Ovary (tissue), 7 donors: ENCODE measurements at regions not wholly inside any gene's neighbourhood (a gene's known extent, or its start where the extent isn't known, plus 50 kb on each side); places are given as distances from the start of the nearest gene placed in this dataset.

Experiments
- DNase-seq, 5 donors: peaks; one replicate each; pipeline ENCODE4 v3.0.0-alpha.2; 2019 to 2020
- H3K27ac ChIP-seq, 2 donors: fragments of 200-600 bp; one replicate each; pipeline versions ENCODE4 v1.5.1 to v1.8.0; 2019 to 2022
- H3K27me3 ChIP-seq: fragments of 200-600 bp; one replicate; pipeline ENCODE4 v1.8.0; 2022
- H3K36me3 ChIP-seq: fragments of 200-600 bp; sonication (generic); one replicate; pipeline ENCODE4 v1.5.1; 2019
- H3K4me1 ChIP-seq: one replicate; pipeline ENCODE4 v1.8.1; 2013; ENCODE audit warnings: mild to moderate bottlenecking, moderate library complexity; ENCODE audit not compliant: insufficient read depth
- H3K4me3 ChIP-seq: fragments of 200-600 bp; sonication (generic); one replicate; pipeline ENCODE4 v1.5.1; 2017
- H3K9me3 ChIP-seq, 2 donors: fragments of 200-600 bp in 1 of 2; sonication (generic) in 1 of 2; one replicate each; pipeline versions ENCODE4 v1.5.1 to v1.8.1; 2013 to 2019; ENCODE audit warnings: mild to moderate bottlenecking in 1 of 2, moderate library complexity in 1 of 2
- EP300 ChIP-seq: sonication (generic); formaldehyde crosslinking; IDR thresholded peaks from one replicate; pipeline ENCODE4 v1.6.1; 2017; ENCODE audit warnings: antibody characterized with exemption
- POLR2A ChIP-seq: fragments of 450-650 bp; IDR thresholded peaks from one replicate; pipeline ENCODE4 v1.6.1; 2017; ENCODE audit warnings: antibody characterized with exemption, mild to moderate bottlenecking, moderate library complexity
- WGBS, 3 donors: extraction: QIAGEN DNeasy Blood & Tissue Kit in 1 of 3; methylation state at CpG; one replicate each; pipeline versions ENCODE4 v1.1.5 to v1.1.7; 2013 to 2017; 5-methylcytosine and 5-hydroxymethylcytosine counted together
- intact Hi-C, 4 donors: fragments of 100-400 bp; cut with DNase I; formaldehyde crosslinking; loops; one replicate each; pipeline versions ENCODE4 v1.11.0 to v1.15.1; 2022 to 2023
- TF ChIP-seq, protein P1 (sequence below), 3 donors: fragments of 450-650 bp in 2 of 3; fragments of 200-600 bp in 1 of 3; IDR thresholded peaks; one replicate each; pipeline versions ENCODE4 v1.5.1 to v1.8.0; 2016 to 2022; ENCODE audit warnings: antibody characterized with exemption in 3 of 3, mild to moderate bottlenecking in 1 of 3
- donor health status: DM: no; HTN: no; CAD: no; lungs with moderate emphysema.
- donor health status: DM: no; HTN: no; CAD: no.
- donor health status: Bipolar disorder and iron deficiency.
- donor health status: DM: no; HTN: no; CAD: no.
- donor health status: DM: yes; HTN: yes; CAD: no.

DNA sequence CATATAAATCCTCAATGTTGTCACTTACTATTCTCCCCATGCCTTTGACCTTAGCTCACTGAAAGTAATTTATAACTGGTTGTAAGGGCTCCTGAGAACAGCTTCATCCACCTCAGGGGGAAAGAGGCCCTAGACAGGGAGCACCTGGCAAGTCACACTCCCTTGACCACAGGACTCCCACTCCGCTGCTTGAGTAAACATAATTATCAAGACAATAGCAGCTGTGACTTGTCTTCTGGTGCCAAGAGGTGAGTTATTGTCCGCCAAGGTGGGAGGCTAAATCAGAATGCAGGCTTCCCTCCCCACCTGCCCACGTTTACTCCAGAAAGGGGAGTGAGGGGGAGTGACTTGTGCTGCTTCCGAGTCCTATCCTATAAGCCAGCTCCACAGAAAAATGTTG, 230.6 kb upstream of the LRATD1 start:
- TF ChIP-seq EP300 (no peak), POLR2A (no peak)
- TF ChIP-seq, protein P1, sequence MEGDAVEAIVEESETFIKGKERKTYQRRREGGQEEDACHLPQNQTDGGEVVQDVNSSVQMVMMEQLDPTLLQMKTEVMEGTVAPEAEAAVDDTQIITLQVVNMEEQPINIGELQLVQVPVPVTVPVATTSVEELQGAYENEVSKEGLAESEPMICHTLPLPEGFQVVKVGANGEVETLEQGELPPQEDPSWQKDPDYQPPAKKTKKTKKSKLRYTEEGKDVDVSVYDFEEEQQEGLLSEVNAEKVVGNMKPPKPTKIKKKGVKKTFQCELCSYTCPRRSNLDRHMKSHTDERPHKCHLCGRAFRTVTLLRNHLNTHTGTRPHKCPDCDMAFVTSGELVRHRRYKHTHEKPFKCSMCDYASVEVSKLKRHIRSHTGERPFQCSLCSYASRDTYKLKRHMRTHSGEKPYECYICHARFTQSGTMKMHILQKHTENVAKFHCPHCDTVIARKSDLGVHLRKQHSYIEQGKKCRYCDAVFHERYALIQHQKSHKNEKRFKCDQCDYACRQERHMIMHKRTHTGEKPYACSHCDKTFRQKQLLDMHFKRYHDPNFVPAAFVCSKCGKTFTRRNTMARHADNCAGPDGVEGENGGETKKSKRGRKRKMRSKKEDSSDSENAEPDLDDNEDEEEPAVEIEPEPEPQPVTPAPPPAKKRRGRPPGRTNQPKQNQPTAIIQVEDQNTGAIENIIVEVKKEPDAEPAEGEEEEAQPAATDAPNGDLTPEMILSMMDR (IDR thresholded peaks at IDR 0.05): no peak
- WGBS, 3 donors: 19 to 31% (median 30%) methylated on average over 4 of the region's 4 CpGs
- no peak overlapping the region for H3K27ac ChIP-seq
- H3K36me3 ChIP-seq: no peaks in the 10 kb centered on the region
- H3K9me3 ChIP-seq: no peaks in the 10 kb centered on the region
- no peak for DNase-seq
- intact Hi-C loops: no loop called here
- no peaks in the 10 kb centered on the region for H3K4me1 ChIP-seq
- no peak overlapping the region for H3K4me3 ChIP-seq
- no peaks in the 10 kb centered on the region for H3K27me3 ChIP-seq

DNA sequence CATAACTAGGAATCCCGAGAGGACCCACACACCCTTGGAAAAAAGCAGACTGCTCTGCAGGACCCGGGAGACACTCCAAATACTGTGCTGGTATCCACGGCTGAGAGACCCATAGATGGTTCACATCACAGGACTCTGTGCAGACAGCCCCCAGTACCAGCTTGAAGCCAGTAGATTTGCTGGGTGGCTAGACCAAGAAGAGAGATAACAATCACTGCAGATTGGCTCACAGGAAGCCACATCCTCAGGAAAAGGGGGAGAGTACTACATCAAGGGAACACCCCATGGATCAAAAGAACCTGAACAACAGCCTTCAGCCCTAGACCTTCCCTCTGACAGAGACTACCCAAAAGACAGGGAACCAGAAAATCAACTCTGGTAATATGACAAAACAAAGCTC, 223.8 kb upstream of the LRATD1 start:
- no peak for DNase-seq
- intact Hi-C loops: no loop called here
- H3K9me3 ChIP-seq: no peaks in the 10 kb centered on the region
- no peak overlapping the region for H3K27ac ChIP-seq
- no peak overlapping the region for H3K4me3 ChIP-seq
- H3K4me1 ChIP-seq: no peaks in the 10 kb centered on the region
- TF ChIP-seq, protein P1 (IDR thresholded peaks at IDR 0.05): no peak
- no peak for TF ChIP-seq EP300
- TF ChIP-seq POLR2A: no peak
- H3K27me3 ChIP-seq: no peaks in the 10 kb centered on the region
- no peaks in the 10 kb centered on the region for H3K36me3 ChIP-seq
- 85 to 88% (median 86%) methylated on average over 3 of the region's 3 CpGs for WGBS, 3 donors

DNA sequence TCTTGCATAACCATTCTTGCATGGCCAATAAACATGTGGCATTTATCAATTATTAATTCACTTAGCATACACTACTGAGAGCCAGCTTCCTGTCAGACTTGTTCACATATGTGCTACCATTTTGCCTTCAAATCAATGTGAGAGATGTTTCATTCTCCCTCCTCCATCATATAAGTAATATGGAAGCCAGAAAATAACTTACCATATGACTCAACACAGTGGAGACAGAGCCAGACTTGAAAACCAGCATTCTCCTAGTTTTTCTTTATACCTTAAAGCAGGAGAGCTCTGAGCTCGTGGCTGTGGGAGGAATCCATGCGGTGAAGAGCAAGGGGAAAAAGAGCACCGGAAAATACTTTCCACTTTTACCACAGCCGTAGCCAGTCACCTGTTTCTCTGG, 215.0 kb upstream of the LRATD1 start:
- Histone ChIP-seq H3K36me3 (no peaks in the 10 kb centered on the region), H3K27me3 (no peaks in the 10 kb centered on the region), H3K27ac (no peak overlapping the region), H3K4me1 (no peaks in the 10 kb centered on the region), H3K9me3 (no peaks in the 10 kb centered on the region), H3K4me3 (no peak overlapping the region)
- no peak for DNase-seq
- TF ChIP-seq POLR2A (no peak), EP300 (no peak)
- TF ChIP-seq, protein P1 (IDR thresholded peaks at IDR 0.05): no peak
- WGBS, 3 donors: 58 to 74% (median 72%) methylated on average over 4 of the region's 4 CpGs
- intact Hi-C loops: no loop called here

DNA sequence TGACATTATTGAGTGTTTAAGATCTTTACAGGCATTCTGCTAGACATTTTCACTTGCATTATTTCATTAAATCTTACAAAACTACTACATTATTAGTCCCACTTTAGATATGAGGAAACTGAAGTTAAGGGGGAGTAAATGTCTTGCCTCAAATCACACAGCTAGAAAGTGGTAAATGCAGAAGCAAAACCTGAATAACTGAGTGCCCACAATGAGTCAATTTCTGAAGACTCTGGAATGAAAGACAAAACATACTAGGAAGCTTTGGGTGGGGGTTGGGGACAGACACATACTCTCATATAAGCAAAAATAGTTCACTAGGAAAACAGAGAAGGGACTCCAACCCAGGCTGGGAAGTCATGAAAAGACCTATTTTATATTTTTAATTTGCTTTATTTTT, 214.4 kb upstream of the LRATD1 start:
- Histone ChIP-seq H3K4me3 (no peak overlapping the region), H3K4me1 (no peaks in the 10 kb centered on the region), H3K36me3 (no peaks in the 10 kb centered on the region), H3K27me3 (no peaks in the 10 kb centered on the region), H3K27ac (no peak overlapping the region), H3K9me3 (no peaks in the 10 kb centered on the region)
- no peak for DNase-seq
- intact Hi-C loops: no loop called here
- TF ChIP-seq EP300 (no peak), POLR2A (no peak)
- TF ChIP-seq, protein P1 (IDR thresholded peaks at IDR 0.05): no peak

DNA sequence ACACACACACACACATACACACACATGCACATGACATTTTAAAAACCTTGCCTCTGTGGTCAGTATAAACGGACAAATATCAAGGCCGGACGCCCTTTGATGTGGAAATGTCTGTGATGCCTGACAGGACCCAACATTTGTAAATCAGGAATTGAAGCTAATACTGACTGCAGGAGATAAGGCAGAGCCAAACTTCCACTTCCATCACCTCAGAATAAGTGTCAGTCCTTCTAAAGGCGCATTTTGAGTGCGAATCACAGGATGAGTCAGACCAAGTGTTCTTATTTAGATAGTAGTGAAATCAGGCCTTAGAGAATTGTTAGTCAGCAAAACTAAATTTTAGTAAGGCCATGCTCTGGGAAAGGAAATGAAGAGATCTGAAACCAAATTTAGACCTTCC, 211.7 kb upstream of the LRATD1 start:
- no peaks in the 10 kb centered on the region for H3K9me3 ChIP-seq
- 52 to 72% (median 70%) methylated on average over 5 of the region's 5 CpGs for WGBS, 3 donors
- no peaks in the 10 kb centered on the region for H3K27me3 ChIP-seq
- no peaks in the 10 kb centered on the region for H3K36me3 ChIP-seq
- H3K27ac ChIP-seq: no peak overlapping the region
- no peak for TF ChIP-seq POLR2A
- no peak for TF ChIP-seq EP300
- TF ChIP-seq, protein P1 (IDR thresholded peaks at IDR 0.05): no peak
- no peak overlapping the region for H3K4me3 ChIP-seq
- intact Hi-C loops: no loop called here
- no peak for DNase-seq
- no peaks in the 10 kb centered on the region for H3K4me1 ChIP-seq
